ENCODE measurements at regions not wholly inside any gene's neighbourhood (a gene's known extent, or its start where the extent isn't known, plus 50 kb on each side); places are given as distances from the start of the nearest gene placed in this dataset.

- DNase-seq, result peak; percentile 89
Observed at GRCh38 chr16:65524997-65525396, 403.1 kb upstream of the CDH11 start.

- DNase-seq, result no peak
Observed at GRCh38 chr16:65524231-65524630, 402.4 kb upstream of the CDH11 start.

GRCh38 chr16:65523283-65523944, 401.6 kb upstream of the CDH11 start:
- no peak for DNase-seq

GRCh38 chr16:65522412-65522811, 400.5 kb upstream of the CDH11 start:
- DNase-seq, result no peak

GRCh38 chr16:65521633-65522328, 399.9 kb upstream of the CDH11 start:
- no peak for DNase-seq

DNA sequence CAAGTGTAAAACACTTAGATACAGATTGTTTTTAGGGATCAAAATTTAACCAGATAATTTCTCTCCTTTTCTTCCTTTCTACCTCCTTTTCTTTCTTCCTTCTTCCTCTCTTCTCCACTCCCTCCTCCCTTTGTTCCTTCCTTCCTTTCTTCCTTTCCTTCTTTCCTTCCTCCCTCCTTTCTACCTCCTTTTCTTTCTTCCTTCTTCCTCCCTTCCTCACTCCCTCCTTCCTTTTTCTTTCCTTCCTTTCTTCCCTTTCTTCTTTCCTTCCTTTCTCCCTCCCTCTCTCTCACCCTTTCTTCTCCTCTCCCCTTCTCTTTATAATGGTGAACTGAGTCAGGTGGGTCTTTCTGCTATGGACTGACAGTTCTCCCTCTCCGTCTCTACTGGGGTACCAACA, 397.5 kb upstream of the CDH11 start:
- no peak for DNase-seq

- DNase-seq, result no peak
Observed at GRCh38 chr16:65515193-65515592, 393.3 kb upstream of the CDH11 start.

GRCh38 chr16:65510850-65511249, 389.0 kb upstream of the CDH11 start:
- peak; percentile 97 for DNase-seq

DNA sequence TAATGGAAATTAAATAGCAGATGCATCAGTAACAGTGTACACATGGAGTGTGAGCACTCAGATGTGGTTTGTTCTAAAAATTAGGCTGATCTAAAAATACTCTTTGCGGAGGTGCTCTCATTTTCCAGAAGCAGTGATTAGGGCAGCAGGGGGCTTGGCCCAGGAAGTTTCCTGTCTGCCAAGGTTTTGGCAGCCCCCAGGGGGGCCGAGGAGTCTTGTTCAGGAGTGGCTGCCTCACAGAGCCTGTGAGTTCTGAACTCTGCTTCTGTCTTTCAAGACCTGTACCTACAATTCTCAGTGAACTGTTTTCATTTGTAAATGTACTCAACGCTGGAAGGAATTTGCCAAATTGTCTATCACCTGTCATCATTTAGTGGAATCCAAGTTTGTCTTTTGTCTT, 388.4 kb upstream of the CDH11 start:
- DNase-seq, result no peak

DNA sequence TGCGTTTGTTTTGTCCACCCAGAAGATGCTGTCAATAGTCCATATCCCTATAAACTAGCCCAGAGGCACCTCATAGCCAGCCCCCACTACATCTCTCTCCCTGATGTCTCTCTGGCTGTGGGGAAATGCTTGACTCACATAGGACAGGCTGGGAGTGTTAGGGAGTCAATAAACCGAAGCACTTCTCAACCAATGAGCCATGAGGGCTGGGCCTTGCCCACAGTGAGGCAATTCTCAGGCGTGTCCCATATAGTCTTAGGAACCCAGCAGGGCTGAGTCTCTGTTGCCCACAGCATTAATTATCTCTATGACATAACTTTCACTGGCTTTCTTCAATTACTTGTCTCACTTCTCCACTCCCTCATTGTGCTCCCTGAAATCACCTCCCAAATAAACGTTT, 387.3 kb upstream of the CDH11 start:
- no peak for DNase-seq

- no peak for DNase-seq
Observed at GRCh38 chr16:65500919-65501318, 379.1 kb upstream of the CDH11 start.

DNA sequence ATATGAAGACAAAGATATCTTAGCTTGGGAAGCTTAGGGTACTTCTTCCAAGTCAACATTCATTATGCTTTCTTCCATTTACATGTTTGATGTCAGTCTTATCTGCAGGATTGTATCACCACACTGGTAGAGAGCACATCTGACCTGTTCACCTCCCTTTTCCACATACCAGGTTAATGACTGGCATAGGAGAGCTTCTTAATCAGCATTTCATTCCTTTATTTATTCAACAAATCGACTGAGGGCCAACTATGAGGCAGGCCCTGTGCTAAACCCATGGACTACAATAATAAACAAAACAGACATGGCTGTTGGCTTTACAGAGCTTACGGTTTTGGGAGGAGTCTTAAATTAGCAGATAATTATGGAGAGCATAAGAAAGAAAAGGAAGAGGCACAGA, 378.1 kb upstream of the CDH11 start:
- no peak for DNase-seq

DNA sequence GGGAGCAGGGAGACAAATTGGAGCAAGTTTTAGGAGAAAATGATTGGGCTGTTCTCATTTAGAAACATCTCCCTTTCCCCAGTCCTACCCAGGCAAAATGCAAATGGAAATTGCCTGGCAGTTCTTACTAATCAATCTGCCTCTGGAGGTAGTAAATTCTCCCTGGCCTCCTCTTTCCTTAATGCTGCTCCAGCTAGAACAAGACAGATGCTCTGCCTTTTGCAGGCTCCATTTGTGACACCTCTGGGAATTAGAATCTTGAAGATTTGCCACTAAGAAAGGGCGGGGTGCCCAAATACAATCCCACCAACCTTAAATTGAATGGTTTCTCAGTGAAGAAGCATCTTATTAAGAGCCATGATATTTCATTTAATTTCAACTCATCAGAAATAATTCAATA, 377.7 kb upstream of the CDH11 start:
- DNase-seq, result no peak

GRCh38 chr16:65497571-65497970, 375.7 kb upstream of the CDH11 start:
- DNase-seq, result no peak

- DNase-seq, result no peak
Observed at GRCh38 chr16:65495106-65495505, 373.2 kb upstream of the CDH11 start.

DNA sequence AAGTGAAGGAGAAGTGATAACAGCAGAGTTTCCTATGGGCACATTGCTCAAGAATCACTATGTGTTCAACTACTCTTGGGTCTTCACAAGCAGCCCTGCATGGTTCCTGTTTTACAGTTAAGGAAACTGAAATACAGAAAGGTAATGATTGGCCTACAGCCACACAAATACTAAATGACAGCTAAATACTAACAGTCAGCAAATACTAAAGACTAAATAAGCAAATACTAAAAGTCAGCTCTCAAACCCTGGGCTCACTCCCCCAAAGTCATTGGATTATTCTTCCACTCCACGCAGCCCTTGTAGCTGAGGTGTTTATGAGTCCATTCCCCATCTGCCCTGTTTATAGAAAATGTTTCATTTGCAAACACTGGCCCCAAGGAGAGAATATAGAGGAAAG, 372.7 kb upstream of the CDH11 start:
- DNase-seq, result no peak

- no peak for DNase-seq
Observed at GRCh38 chr16:65494080-65494479, 372.2 kb upstream of the CDH11 start.

DNA sequence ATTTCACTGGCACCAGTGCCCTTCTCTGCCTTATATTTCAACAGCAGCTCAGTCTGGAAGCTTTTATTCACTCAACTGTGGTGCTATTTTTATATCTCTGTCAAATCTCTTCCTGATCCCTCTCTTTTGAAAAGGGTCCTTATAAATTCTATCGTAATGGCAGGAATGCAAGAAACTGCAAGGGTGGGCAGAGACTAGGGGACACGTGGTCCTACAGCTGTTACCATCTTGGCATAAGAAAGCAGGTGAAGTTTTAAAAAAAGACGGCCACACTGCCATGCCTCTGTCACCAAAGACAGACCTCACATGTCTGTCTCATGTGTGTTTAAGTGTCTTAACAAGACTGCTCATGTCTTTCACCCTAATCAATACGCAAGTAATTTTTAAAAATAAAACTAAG, 368.4 kb upstream of the CDH11 start:
- no peak for DNase-seq

GRCh38 chr16:65489531-65490023, 367.7 kb upstream of the CDH11 start:
- DNase-seq, result no peak

GRCh38 chr16:65487231-65487630, 365.4 kb upstream of the CDH11 start:
- DNase-seq, result no peak

- DNase-seq, result no peak
Observed at GRCh38 chr16:65481956-65482355, 360.1 kb upstream of the CDH11 start.

DNA sequence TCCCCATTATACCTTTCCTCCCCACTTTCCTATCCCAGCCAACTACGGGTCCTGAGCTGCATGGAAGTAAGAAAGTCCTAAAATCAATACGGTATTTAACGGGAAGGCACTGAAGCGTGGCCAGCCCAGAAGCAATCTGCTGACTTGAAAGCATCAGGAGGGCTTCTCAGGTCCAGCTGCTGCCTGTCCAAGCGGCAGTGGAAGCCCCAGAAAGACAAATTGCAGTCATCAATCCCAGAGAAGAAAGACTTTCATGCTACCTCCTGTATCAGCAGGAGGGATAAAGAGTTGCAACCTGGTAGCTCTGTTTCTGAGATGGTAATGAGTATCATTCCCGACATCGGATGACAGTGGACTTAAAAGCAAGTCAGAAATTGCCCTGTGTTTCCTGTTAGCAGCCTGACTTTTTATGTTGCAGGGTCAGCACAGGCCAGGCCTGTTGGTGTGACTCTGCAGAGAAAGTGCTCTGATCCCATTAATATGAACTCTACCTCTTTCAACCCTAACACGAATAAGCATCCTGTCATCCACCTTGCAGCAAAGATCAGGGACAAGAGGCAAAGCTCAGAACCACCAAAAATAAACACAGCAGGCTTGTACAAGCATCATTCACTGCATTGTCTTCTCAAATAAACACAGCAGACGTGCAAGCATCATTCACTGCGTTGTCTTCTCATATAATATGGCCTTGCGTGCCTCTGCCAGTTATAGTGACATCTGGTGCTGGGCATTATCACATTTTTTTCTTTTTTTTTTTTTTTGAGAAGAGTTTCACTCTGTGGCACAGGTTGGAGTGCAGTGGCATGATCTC, 358.6 kb upstream of the CDH11 start:
- DNase-seq, result no peak

DNA sequence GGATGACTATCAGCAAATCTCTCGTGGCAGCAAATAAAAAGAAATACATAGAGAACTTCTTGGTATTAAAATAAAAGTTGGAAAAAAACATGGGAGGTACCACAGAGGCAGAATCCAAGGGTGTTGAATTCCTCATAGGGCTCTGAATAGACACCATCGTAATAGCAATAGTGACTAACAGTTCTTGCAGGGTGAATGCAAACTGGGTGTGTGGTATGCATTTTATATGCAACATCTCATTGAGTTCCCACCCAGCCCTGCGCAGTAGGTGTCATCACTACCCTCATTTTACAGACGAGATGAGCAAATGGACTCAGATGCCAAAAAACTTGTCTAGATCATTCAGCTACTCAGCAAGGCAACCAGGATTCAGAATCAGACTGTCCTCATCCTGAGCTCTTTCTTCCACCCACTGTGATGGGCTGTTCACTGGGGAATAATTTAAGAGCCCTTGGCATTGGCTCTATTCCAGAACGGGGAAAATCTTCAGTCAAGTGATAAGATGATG, 354.6 kb upstream of the CDH11 start:
- DNase-seq, result no peak

- no peak for DNase-seq
Observed at GRCh38 chr16:65473699-65474098, 351.8 kb upstream of the CDH11 start.
